ENCODE measurements at regions not wholly inside any gene's neighbourhood (a gene's known extent, or its start where the extent isn't known, plus 50 kb on each side); places are given as distances from the start of the nearest gene placed in this dataset.
A peak's percentile ranks its signal among the peaks of the same experiment; 100 is the strongest.
"Not testable (repeated sequence)": the region's sequence is repeated elsewhere in the genome, so short reads cannot be mapped to it uniquely, and the experiment has no call there.

GRCh38 chr6:48535582-48536009 is 424.6 kb upstream of the PTCHD4 start:
- Histone ChIP-seq H3K27ac (ENCODE audit: low read depth, low read length) (no peak overlapping the region), H3K9me3 (ENCODE audit: control insufficient read depth, insufficient read depth, low read length) (no peaks in the 10 kb centered on the region), H3K36me3 (ENCODE audit: control insufficient read depth, insufficient read depth, low read length) (no peaks in the 10 kb centered on the region), H3K4me1 (ENCODE audit: control insufficient read depth, insufficient read depth, low read length) (no peaks in the 10 kb centered on the region), H3K27me3 (ENCODE audit: control insufficient read depth, insufficient read depth, low read length) (no peaks in the 10 kb centered on the region), H3K4me3 (ENCODE audit: low read depth, low read length) (no peak overlapping the region)
- no peak for DNase-seq (ENCODE audit: low read depth in 4 of 6, low spot score in 6 of 6)
- WGBS (ENCODE audit: insufficient coverage): 0% methylated on average over 1 of the region's 1 CpG

GRCh38 chr6:48530978-48531377 is 420.0 kb upstream of the PTCHD4 start:
- not testable (repeated sequence) for H3K27me3 ChIP-seq (ENCODE audit: control insufficient read depth, insufficient read depth, low read length); DNase-seq (ENCODE audit: low read depth in 4 of 6, low spot score in 6 of 6); H3K36me3 ChIP-seq (ENCODE audit: control insufficient read depth, insufficient read depth, low read length); H3K4me1 ChIP-seq (ENCODE audit: control insufficient read depth, insufficient read depth, low read length); H3K27ac ChIP-seq (ENCODE audit: low read depth, low read length); H3K4me3 ChIP-seq (ENCODE audit: low read depth, low read length); H3K9me3 ChIP-seq (ENCODE audit: control insufficient read depth, insufficient read depth, low read length)
- no CpG with 5 or more reads among the region's 3 CpGs for WGBS (ENCODE audit: insufficient coverage)

GRCh38 chr6:48525849-48526248 is 414.9 kb upstream of the PTCHD4 start:
- Histone ChIP-seq H3K36me3 (ENCODE audit: control insufficient read depth, insufficient read depth, low read length) (no peaks in the 10 kb centered on the region), H3K27ac (ENCODE audit: low read depth, low read length) (no peak overlapping the region), H3K4me3 (ENCODE audit: low read depth, low read length) (no peak overlapping the region), H3K9me3 (ENCODE audit: control insufficient read depth, insufficient read depth, low read length) (no peaks in the 10 kb centered on the region), H3K27me3 (ENCODE audit: control insufficient read depth, insufficient read depth, low read length) (no peaks in the 10 kb centered on the region), H3K4me1 (ENCODE audit: control insufficient read depth, insufficient read depth, low read length) (no peaks in the 10 kb centered on the region)
- WGBS (ENCODE audit: insufficient coverage): 83% methylated on average over 2 of the region's 2 CpGs
- DNase-seq (ENCODE audit: low read depth in 4 of 6, low spot score in 6 of 6): no peak

- no peak for DNase-seq (ENCODE audit: low read depth in 4 of 6, low spot score in 6 of 6)
- Histone ChIP-seq H3K27me3 (ENCODE audit: control insufficient read depth, insufficient read depth, low read length) (no peaks in the 10 kb centered on the region), H3K36me3 (ENCODE audit: control insufficient read depth, insufficient read depth, low read length) (no peaks in the 10 kb centered on the region), H3K4me1 (ENCODE audit: control insufficient read depth, insufficient read depth, low read length) (no peaks in the 10 kb centered on the region), H3K9me3 (ENCODE audit: control insufficient read depth, insufficient read depth, low read length) (no peaks in the 10 kb centered on the region), H3K27ac (ENCODE audit: low read depth, low read length) (no peak overlapping the region), H3K4me3 (ENCODE audit: low read depth, low read length) (no peak overlapping the region)
- 100% methylated on average over 1 of the region's 2 CpGs for WGBS (ENCODE audit: insufficient coverage)
These were observed 410.0 kb upstream of the PTCHD4 start for GRCh38 chr6:48520951-48521350.

- H3K4me3 ChIP-seq (ENCODE audit: low read depth, low read length): no peak overlapping the region
- no peaks in the 10 kb centered on the region for H3K36me3 ChIP-seq (ENCODE audit: control insufficient read depth, insufficient read depth, low read length)
- H3K9me3 ChIP-seq (ENCODE audit: control insufficient read depth, insufficient read depth, low read length): no peaks in the 10 kb centered on the region
- H3K27ac ChIP-seq (ENCODE audit: low read depth, low read length): no peak overlapping the region
- DNase-seq (ENCODE audit: low read depth in 4 of 6, low spot score in 6 of 6): peak in 1 of 6 donors; percentile 42
- no peaks in the 10 kb centered on the region for H3K4me1 ChIP-seq (ENCODE audit: control insufficient read depth, insufficient read depth, low read length)
- H3K27me3 ChIP-seq (ENCODE audit: control insufficient read depth, insufficient read depth, low read length): no peaks in the 10 kb centered on the region
These were observed 401.4 kb upstream of the PTCHD4 start for GRCh38 chr6:48512390-48512789.

GRCh38 chr6:48511378-48511777 is 400.4 kb upstream of the PTCHD4 start:
- DNase-seq (ENCODE audit: low read depth in 4 of 6, low spot score in 6 of 6): peak in 1 of 6 donors; percentile 17

GRCh38 chr6:48505621-48506020 is 394.6 kb upstream of the PTCHD4 start:
- WGBS (ENCODE audit: insufficient coverage): 100% methylated on average over 1 of the region's 2 CpGs
- H3K4me1 ChIP-seq (ENCODE audit: control insufficient read depth, insufficient read depth, low read length): no peaks in the 10 kb centered on the region
- H3K9me3 ChIP-seq (ENCODE audit: control insufficient read depth, insufficient read depth, low read length): no peaks in the 10 kb centered on the region
- no peak overlapping the region for H3K27ac ChIP-seq (ENCODE audit: low read depth, low read length)
- DNase-seq (ENCODE audit: low read depth in 4 of 6, low spot score in 6 of 6): no peak
- H3K36me3 ChIP-seq (ENCODE audit: control insufficient read depth, insufficient read depth, low read length): no peaks in the 10 kb centered on the region
- no peaks in the 10 kb centered on the region for H3K27me3 ChIP-seq (ENCODE audit: control insufficient read depth, insufficient read depth, low read length)
- H3K4me3 ChIP-seq (ENCODE audit: low read depth, low read length): no peak overlapping the region

More at GRCh38 chr6:48511378-48511777, 400.4 kb upstream of the PTCHD4 start:
- H3K27ac ChIP-seq (ENCODE audit: low read depth, low read length): no peak overlapping the region
- WGBS (ENCODE audit: insufficient coverage): 14% methylated on average over 2 of the region's 2 CpGs
- H3K27me3 ChIP-seq (ENCODE audit: control insufficient read depth, insufficient read depth, low read length): no peaks in the 10 kb centered on the region
- H3K4me3 ChIP-seq (ENCODE audit: low read depth, low read length): no peak overlapping the region
- H3K4me1 ChIP-seq (ENCODE audit: control insufficient read depth, insufficient read depth, low read length): no peaks in the 10 kb centered on the region
- no peaks in the 10 kb centered on the region for H3K9me3 ChIP-seq (ENCODE audit: control insufficient read depth, insufficient read depth, low read length)
- H3K36me3 ChIP-seq (ENCODE audit: control insufficient read depth, insufficient read depth, low read length): no peaks in the 10 kb centered on the region

GRCh38 chr6:48493432-48493831 is 382.4 kb upstream of the PTCHD4 start:
- H3K4me3 ChIP-seq (ENCODE audit: low read depth, low read length); H3K4me1 ChIP-seq (ENCODE audit: control insufficient read depth, insufficient read depth, low read length); H3K27ac ChIP-seq (ENCODE audit: low read depth, low read length); H3K9me3 ChIP-seq (ENCODE audit: control insufficient read depth, insufficient read depth, low read length); DNase-seq (ENCODE audit: low read depth in 4 of 6, low spot score in 6 of 6); H3K27me3 ChIP-seq (ENCODE audit: control insufficient read depth, insufficient read depth, low read length); H3K36me3 ChIP-seq (ENCODE audit: control insufficient read depth, insufficient read depth, low read length): not testable (repeated sequence)
- WGBS (ENCODE audit: insufficient coverage): no CpG with 5 or more reads among the region's 2 CpGs

GRCh38 chr6:48490658-48491057 is 379.7 kb upstream of the PTCHD4 start:
- WGBS (ENCODE audit: insufficient coverage): 100% methylated on average over 1 of the region's 4 CpGs
- no peak for DNase-seq (ENCODE audit: low read depth in 4 of 6, low spot score in 6 of 6)
- Histone ChIP-seq H3K27ac (ENCODE audit: low read depth, low read length) (no peak overlapping the region), H3K4me1 (ENCODE audit: control insufficient read depth, insufficient read depth, low read length) (no peaks in the 10 kb centered on the region), H3K36me3 (ENCODE audit: control insufficient read depth, insufficient read depth, low read length) (no peaks in the 10 kb centered on the region), H3K27me3 (ENCODE audit: control insufficient read depth, insufficient read depth, low read length) (no peaks in the 10 kb centered on the region), H3K9me3 (ENCODE audit: control insufficient read depth, insufficient read depth, low read length) (no peaks in the 10 kb centered on the region), H3K4me3 (ENCODE audit: low read depth, low read length) (no peak overlapping the region)

- no peak for DNase-seq (ENCODE audit: low read depth in 4 of 6, low spot score in 6 of 6)
- WGBS (ENCODE audit: insufficient coverage): 96% methylated on average over 2 of the region's 3 CpGs
- H3K27ac ChIP-seq (ENCODE audit: low read depth, low read length): no peak overlapping the region
- no peak overlapping the region for H3K4me3 ChIP-seq (ENCODE audit: low read depth, low read length)
- no peaks in the 10 kb centered on the region for H3K4me1 ChIP-seq (ENCODE audit: control insufficient read depth, insufficient read depth, low read length)
- no peaks in the 10 kb centered on the region for H3K9me3 ChIP-seq (ENCODE audit: control insufficient read depth, insufficient read depth, low read length)
- no peaks in the 10 kb centered on the region for H3K36me3 ChIP-seq (ENCODE audit: control insufficient read depth, insufficient read depth, low read length)
- H3K27me3 ChIP-seq (ENCODE audit: control insufficient read depth, insufficient read depth, low read length): no peaks in the 10 kb centered on the region
These were observed 375.9 kb upstream of the PTCHD4 start for GRCh38 chr6:48486876-48487275.
